Suppressor macrophage treated with lipopolysaccharide for 1 hour (primary cell): ENCODE measurements at regions not wholly inside any gene's neighbourhood (a gene's known extent, or its start where the extent isn't known, plus 50 kb on each side); places are given as distances from the start of the nearest gene placed in this dataset.
"Not testable (repeated sequence)": the region's sequence is repeated elsewhere in the genome, so short reads cannot be mapped to it uniquely, and the experiment has no call there.

Source experiments
- DNase-seq, 3 donors: peaks; one replicate each; pipeline ENCODE4 v3.0.0-alpha.2; 2020 to 2022

DNA sequence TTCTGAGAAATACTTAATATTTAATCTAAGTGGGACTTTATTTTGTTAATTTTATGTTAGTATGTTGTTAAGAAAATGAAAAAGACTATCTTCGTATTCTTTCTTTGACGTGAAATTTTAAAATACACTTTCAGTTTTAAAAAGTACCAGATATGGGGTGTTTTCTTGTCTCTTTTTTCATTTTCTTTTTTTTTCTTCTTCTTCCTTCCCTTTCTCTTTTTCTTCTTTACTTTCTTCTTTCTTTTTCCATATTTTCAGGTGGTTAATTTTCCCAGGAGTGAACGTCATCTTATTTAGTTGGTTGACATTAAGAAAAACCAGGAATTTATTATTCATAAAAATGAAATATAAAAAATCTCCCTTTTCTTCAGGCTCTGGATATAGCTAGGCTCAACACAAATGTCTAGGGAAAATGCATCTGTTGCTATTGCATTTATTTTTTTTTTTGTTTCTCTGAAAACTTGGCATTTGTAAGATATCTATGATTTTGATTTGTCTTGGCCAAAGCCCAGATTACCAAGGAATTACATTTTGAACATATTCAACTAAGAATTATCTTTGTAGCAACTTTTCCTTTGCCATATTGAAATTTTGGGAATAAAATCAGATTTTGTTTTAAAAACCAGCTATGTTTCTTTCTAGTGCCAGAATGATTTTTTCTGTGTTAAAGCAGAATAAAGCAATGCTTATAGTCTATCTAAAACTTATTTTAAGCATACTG, 241.3 kb upstream of the FOXP2 start:
- DNase-seq = no peak

DNA sequence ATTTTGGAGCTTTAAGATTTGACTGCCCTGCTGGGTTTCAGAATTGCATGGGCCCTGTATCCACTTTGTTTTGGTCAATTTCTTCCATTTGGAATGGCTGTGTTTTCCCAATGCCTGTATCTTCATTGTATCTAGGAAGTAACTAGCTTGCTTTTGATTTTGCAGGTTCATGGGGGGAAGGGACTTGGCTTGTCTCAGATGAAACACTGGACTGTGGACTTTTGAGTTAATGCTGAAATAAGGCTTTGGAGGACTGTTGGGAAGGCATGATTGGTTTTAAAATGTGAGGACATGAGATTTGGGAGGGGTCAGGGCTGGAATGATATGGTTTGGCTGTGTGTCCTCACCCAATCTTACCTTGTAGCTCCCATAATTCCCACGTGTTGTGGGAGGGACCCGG, 245.2 kb upstream of the FOXP2 start:
- DNase-seq = not testable (repeated sequence)

DNA sequence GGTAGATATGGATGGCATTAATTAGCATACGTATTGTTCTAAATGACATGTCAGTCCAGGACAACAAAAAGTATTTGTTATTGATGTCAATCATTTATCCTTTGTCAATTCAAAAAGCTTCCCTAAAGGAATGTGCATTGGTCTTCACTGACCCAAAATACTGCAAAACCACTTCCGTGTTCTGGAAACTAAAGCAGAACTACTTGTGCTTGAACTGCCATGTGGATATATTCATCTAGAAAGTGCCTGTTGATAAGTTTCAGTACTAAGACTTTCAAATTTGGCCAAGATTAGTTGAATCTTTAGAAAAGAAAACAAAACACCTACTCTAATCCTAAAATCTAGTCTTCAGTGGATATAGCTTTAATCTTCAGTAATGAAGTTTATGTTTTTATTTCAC, 242.1 kb upstream of the PPP1R3A start:
- no peak for DNase-seq

DNA sequence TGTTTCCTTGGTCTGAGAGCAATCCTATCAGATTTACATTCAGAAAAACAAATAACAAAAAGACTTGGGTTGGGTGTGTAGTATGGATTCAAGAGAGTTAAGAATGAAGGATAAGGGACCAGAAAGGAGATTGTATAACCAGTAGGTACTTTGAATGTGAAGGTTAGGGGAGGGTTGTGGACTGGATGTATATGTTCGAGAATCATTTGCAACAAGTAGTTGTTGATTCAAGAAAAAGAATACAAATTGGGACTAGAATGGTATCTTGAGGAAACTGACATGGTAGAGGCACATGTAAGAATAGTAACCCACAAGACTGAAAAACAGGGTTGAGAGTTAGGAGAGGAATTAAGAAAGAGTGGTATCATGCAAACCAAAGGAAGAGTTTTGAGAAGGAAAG, 240.0 kb upstream of the PPP1R3A start:
- no peak for DNase-seq

DNA sequence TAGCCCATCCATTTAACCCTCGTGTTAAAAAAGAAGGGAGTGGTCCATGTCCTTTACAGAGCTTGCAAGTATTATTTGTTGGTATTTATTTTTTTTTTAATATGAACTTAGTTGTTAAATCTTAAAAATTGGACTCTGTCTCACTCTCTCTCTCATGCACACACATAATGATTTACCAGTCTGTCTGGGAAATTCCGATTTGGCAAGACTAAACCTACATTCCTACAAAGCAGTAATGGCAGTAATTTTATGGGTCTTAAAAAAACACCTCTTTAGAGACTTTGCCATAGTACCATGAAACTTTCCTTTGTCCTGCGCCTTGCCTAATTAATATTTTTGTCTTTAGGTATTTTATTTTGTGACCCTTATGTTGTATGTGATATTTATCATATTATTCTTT, 239.5 kb upstream of the PPP1R3A start:
- DNase-seq = no peak

DNA sequence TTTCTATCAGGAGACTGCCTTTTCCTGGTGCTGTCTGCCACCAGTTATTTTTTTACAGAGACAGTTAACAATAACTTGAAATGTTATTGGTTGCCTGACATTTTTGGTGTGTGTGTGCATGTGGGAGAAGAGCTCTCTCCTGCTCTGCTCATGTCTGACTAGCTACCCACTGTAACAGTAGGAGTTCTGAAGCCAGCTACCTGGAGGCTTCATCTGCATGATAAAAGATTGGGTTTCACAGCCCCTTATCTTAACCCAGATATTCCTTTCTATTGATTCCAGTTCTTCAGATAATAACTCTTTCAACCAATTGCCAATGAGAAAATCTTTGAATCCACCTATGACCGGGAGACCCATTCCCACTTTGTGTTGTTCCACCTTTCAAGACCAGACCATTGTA, 237.4 kb upstream of the PPP1R3A start:
- DNase-seq = no peak

DNA sequence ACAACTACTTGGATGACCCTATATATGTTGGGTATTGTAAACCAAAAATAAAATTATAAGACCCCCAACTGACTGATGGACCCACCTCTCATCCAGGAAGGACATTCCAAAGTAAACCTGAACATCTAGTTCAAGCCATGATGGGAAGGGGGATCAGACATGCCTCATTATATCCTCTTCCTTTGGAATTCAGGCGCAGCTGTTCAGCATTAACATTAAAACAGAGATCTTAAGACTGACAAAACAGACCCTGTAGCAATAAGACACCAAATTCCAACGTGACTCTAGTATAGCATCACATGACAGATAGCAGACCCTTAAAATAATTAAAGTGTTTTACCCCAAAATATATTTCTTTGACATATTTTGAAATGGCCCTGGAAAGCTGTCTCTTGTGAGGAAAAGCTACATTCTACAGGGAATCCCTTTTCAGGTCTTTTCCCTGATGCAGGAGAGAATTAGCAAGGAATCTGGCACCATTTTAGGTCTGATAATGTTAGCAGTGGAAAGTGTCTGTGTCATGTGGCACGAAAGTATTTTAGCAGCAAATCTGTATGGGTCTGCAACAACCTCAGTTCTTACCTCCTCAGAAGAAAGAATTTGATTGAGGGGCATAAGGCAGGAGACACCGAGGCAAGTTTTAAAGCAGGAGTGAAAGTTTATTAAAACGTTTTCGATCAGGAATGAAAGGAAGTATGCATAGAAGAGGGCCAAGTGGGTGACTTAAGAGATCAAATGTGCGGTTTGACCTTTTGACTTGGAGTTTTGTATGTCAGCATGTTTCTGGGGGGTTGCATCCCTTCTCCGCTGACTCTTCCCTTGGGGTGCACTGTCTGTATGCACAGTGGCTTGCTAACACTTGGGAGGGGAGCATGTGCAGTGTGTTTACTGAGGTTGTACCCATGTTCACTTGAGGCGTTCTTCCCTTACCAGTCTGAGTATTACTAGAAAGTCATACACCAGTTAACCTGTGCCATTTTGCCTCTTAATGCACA, 236.6 kb upstream of the PPP1R3A start:
- DNase-seq = no peak

DNA sequence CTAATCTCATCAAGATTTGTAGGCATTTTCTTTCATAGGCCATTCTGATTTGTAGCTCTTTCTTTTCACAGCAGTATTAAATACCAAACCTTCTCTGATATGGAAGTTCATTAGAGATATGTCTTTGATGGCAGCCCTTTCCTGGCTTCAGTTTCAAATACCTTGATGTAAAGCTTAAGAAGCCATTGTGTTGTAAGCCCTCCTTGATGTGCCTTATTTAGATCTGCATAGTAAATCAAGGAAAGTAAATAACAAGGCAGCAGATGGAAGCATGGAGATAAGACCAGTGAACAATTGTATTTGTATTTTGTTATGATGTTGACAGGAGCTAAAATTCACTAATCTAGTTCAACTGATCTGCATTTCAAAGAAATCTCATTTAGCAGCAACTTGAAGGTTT, 234.9 kb upstream of the PPP1R3A start:
- DNase-seq = no peak

DNA sequence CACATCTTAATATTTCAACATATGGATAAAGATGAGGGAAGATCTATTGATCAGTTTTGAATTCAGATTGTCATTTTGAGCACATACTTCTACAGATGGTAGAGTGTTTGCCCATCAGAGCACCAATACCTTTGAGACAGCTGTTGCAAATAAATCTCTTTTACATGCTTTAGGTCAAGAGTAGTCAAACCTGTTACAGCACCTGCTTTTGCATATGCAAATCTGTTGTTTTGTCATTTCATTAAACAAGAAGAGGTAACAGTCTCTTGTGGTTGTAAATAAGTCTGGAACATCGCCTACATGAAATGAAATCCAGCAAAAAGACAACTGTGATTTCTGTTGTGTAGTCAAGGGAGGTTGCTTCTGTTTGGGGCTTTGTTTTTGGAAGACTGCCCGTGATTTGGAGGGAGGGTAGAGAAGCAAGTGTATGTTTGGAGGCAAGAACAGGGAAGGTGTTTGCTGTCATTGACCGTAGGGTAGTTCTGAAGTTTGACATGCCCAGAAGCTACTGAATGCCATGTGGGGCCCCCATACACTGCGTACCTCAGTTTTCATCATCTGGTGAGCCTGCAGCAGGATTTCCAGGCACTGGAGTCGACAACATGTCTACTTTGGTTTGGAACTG, 233.6 kb upstream of the PPP1R3A start:
- DNase-seq = no peak

DNA sequence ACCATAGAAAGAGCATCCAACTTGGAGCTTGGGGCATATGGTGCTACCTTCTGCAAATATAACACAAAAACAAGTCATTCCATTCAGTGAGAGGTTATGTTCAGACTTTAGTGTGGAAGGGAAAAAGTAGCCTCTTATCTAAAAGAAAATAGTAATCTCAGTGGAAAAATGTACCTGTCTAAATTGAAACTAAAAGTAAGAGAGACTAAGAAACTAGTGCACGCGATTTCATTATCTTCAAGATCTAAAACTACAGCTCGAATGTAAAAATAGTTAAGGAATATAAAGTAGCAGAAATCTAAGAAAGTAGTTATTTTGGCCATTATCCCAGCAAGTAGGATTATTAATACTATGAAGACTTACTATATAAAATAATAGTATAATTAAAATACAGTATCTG, 233.0 kb upstream of the PPP1R3A start:
- no peak for DNase-seq

DNA sequence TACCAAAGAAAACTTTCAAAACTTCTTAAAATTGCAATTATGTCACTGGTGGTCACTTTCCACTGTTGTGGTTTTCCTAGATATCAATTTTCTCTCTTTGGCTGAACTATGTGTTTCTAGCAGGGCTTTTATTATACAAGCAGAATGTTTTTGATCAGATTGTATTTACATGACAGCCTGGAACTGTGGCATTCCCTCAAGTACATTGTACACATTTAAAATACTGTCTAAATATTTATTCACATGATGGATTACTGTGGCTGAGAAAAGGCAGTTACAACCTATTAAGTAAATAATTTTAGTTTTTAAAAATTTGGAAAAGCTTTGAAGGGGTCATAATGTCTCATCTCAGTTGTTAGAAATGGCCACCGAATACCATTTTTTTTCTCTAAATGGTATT, 231.9 kb upstream of the PPP1R3A start:
- DNase-seq = no peak

DNA sequence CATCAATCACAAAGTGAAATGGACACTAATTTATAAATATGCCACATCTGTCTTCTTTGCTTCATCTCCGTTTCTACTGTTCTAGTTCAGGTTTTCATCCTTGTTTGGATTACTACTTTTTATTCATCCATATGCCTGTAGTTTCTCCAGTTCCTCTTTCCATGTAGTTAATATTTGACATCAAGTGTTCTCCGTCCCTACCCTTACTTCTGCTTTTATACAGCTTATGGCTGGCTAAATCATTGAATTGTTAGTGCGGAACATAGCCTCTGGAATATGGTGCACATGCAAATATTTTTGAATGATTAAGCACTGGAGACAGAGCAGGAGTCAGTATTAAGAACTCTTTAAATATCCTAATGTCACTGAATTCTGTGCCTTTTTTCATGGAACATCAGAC, 230.0 kb upstream of the PPP1R3A start:
- peak; percentile 9 to 40 (median 37) for DNase-seq

DNA sequence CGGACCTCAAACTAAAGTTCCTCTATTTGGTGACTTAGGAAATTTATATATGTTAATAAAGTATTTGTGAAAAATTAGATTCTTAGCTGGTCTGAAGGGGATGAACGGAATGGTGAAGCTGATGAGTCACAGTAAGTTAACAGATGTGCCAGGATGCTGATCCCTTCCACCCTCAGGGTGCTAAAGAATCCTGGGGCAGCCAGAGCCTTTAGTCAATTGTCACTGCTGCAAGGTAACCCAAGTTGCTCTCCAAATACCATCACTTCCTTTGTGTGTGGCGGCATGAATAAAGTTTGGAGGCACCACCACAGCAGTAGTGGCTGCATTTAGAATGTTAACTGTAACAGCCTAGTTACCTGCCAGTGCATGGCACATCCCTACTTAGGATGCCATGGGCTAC, 222.6 kb upstream of the PPP1R3A start:
- no peak for DNase-seq

DNA sequence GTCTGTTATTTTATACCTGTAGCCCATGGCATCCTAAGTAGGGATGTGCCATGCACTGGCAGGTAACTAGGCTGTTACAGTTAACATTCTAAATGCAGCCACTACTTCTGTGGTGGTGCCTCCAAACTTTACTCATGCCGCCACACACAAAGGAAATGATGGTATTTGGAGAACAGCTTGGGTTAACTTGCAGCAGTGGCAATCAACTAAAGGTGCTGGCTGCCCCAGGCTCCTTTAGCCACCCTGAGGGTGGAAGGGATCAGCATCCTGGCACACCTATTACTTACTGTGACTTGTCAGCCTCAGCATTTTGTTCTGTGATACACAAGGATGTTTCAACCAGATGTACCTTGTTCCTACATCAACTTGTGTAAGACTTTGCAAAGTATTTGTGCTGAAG, 221.8 kb upstream of the PPP1R3A start:
- DNase-seq = no peak

DNA sequence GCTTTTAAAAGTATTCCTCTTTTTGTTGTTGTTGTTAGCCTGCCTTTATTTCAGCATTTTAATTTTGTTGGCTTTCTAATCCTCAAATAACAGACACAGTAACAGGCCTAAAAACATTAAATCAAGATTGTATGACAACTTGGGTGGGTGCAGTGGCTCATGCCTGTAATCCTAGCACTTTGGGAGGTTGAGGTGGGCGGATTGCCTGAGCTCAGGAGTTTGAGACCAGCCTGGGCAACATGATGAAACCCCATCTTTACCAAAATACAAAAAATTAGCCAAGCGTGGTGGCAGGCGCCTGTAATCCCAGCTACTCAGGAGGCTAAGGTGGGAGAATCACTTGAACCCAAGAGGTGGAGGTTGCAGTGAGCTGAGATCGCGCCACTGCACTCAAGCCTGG, 220.9 kb upstream of the PPP1R3A start:
- DNase-seq = not testable (repeated sequence)

DNA sequence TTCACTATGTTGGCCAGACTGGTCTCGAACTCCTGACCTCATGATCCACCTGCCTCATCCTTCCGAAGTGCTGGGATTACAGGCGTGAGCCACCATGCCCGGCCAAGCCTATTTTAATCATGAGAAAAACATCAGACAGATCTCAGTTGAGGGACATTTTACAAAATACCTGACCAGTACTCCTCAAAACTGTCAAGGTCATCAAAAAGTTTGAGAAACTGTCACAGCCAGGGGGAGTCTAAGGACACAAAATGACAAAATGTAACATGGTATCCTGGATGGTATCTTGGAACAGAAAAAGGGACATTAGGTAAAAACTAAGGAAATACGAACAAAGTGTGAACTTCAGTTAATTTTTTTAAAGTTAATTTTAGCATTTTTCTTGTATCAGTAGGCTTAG, 219.8 kb upstream of the PPP1R3A start:
- peak in 1 of 3 donors; percentile 15 for DNase-seq

DNA sequence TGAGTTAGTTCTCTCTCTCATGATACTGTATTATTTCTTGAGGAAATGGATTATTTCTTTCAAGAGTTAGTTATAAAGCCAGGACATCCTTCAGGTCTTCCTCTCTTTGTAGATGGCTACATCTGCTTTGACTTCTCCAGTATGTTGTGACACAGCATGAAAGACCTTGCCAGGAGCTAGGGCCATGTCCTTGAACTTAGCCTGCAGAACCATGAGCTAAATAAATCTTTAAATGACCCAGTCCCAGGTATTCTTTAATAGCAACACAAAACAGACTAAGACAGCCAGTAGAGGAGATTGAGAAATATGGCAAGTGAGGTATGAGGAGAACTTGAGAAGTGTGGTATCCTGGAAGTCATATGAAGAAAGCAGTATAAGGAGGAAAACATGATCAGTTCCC, 214.9 kb upstream of the PPP1R3A start:
- DNase-seq = peak in 1 of 3 donors; percentile 5

DNA sequence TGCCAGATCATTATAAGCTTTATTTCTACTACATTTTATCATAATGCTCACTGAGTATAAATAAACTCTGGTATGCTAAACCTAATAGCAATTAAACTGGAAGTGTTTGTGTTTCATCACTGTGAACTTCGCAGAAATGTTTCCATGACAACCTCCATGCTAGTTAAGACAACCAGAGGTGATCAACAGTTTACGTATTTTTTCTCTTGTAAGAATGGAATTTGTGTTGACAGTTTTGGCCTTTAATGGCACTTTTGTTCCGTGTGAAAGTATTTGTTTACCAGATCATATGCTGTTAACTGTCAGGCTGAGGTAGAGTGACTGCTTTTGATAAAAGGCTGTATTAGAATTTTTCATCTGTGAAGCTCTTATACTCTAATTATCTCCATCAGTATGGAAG, 212.1 kb upstream of the PPP1R3A start:
- DNase-seq = no peak

DNA sequence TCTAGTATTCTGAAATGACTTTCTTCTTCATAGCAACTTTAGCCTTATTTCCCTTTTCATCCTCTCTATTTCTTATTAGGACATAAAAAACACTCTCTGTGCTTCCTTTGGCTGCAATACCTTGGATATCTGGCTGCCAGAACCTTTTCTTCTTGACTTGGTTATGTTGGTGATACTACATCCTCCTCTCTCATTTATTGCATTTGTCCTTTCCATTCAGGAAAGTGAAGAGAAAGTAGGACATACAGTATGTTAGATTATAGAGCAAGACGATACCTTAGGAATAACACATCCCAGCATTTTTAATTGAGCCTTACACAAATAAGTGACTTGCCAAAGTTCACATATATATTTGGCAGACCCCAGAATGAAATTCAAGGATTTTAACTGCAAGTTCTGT, 210.1 kb upstream of the PPP1R3A start:
- no peak for DNase-seq

DNA sequence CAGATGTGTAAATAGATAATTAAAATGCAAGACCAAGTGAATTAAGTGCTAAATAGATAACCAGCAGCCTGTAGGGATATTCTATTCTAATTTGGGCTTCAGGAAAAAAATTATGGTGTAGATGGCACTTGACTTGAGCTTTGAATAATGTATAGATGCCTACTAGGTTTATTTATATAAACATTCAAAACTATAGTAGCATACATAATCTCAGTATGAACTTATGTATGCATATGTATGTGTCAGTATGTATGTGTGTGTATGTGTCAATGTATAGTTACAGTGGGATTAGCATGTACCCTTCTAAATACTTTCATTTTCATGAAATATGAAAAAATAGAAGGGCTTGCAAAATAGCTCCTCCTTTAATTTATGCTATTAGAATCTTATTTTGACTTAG, 207.3 kb upstream of the PPP1R3A start:
- no peak for DNase-seq

DNA sequence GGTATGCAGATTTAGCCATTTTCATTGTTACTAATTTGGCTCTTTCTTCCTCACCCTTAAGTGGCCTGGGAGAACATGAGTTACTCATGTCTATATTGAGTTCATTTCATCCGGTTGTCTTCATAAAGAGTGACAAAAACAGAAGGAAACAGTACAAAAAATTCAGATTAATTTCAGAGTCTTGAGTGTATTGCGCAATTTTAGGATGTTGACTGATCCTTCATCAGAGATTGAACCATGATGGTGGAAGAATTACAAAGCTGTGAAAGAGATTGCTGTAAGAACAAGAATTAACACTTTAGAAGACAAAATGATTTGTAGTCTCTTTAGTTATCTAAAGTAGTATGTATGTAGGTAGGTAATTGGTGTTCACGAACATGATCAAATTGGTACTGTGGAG, 194.0 kb upstream of the PPP1R3A start:
- peak in 1 of 3 donors; percentile 16 for DNase-seq

DNA sequence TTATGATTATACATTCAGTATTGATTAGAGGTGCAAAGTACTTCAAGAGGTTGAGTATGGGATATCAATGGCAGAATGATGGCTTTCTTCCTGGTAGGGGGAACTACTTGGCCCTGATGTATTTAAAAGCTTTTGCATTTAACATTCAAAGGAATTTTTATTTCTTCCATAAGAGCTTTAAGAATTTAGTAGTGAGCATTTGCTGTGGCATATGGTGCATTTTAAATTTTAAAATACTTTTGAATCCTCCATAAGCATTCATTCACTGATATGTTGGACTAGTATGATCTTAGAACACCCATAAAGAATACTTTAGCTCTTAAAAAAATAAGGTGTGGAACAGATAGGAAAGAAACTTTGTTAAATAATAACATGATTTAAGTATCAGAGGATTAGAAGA, 191.9 kb upstream of the PPP1R3A start:
- DNase-seq = no peak

DNA sequence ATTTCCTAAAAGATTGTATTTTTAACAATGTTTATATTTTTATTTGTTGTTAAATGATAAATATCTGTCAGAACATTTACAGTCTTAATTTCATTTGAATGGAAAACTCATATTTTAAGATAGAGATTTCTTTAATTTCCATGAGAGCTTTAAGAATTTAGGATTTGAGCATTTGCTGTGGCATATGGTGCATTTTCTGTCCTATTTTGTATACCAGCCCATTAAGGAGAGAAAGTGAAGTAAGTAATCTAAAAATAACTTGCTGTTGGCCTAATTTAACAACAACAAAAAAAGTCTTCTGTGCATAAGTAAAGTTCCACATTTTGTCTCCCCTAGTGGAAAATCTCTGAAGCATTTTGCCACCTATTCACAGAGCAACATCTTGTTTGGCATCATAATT, 190.9 kb upstream of the PPP1R3A start:
- no peak for DNase-seq

DNA sequence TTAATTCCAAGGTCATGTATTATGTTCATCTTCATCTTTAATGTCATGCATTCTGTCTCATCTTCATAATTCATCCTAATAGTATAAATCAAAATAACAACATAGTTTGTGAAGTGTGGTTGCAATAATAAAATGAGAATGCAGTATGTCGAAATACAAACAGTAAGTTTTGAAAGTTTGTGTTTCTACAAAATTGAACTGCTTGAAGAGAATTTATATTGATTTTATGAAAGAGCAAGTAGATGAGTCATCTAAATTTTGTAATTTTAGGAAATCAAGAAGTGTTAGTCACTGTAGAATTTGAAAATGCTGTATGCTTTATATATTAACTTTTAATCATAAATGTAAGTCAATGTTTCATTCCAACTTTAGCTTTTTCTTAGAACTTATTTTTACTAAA, 190.5 kb upstream of the PPP1R3A start:
- peak in 2 of 3 donors; percentile 33 to 34 for DNase-seq
